K562 (cell line): ENCODE measurements at regions not wholly inside any gene's neighbourhood (a gene's known extent, or its start where the extent isn't known, plus 50 kb on each side); places are given as distances from the start of the nearest gene placed in this dataset.

Experiments used
- ETV6 ChIP-seq, 3 experiments: fragments of 150-350 bp in 1 of 3; sonication (generic) in 1 of 3; formaldehyde crosslinking in 1 of 3; IDR thresholded peaks; 2 replicates each; pipeline versions ENCODE4 v1.6.1 to v1.8.0; 2014 to 2022; ENCODE audit warnings: borderline replicate concordance in 2 of 3, low read depth in 2 of 3, antibody characterized with exemption in 1 of 3, low read length in 1 of 3, mild to moderate bottlenecking in 1 of 3, missing genetic modification reagents in 1 of 3
- FOXP1 ChIP-seq: sonication (generic); formaldehyde crosslinking; IDR thresholded peaks from 2 replicates; pipeline ENCODE4 v1.8.0; 2022; ENCODE audit warnings: mild to moderate bottlenecking, missing genetic modification reagents
- HEY1 ChIP-seq: fragments of 250-450 bp; sonication (Bioruptor Pico); IDR thresholded peaks from 2 replicates; pipeline ENCODE4 v1.5.0; 2020; ENCODE audit warnings: mild to moderate bottlenecking, moderate library complexity, borderline replicate concordance
- NCOR1 ChIP-seq: fragments of 450-650 bp; IDR thresholded peaks from 2 replicates; pipeline ENCODE4 v1.6.1; 2016; ENCODE audit warnings: mild to moderate bottlenecking, moderate library complexity
- STAT5B ChIP-seq: fragments of 250-450 bp; sonication (Bioruptor Pico); IDR thresholded peaks from 2 replicates; pipeline ENCODE4 v1.8.0; 2021; ENCODE audit warnings: mild to moderate bottlenecking, inconsistent platforms
- ZBTB40 ChIP-seq, 2 experiments: fragments of 450-650 bp in 1 of 2; sonication (generic) in 1 of 2; formaldehyde crosslinking in 1 of 2; IDR thresholded peaks; 2 replicates each; pipeline versions ENCODE4 v1.7.1 to v1.9.0; 2016 to 2022; ENCODE audit warnings: inconsistent platforms in 1 of 2, mild to moderate bottlenecking in 1 of 2, missing genetic modification reagents in 1 of 2
- ZNF766 ChIP-seq: fragments of 200-800 bp; sonication (Bioruptor generic); conservative IDR thresholded peaks from 2 replicates; pipeline ENCODE4 v1.6.1; 2016; ENCODE audit warnings: missing genetic modification characterization, missing compliant biosample characterization
- TF ChIP-seq, protein P1 (sequence below): fragments of 250-450 bp; sonication (Bioruptor Pico); IDR thresholded peaks from 2 replicates; pipeline ENCODE4 v1.5.1; 2021; ENCODE audit warnings: mild to moderate bottlenecking
- TF ChIP-seq, protein P2 (sequence below): sonication (generic); formaldehyde crosslinking; IDR thresholded peaks from 2 replicates; pipeline ENCODE4 v1.8.1; 2023; ENCODE audit warnings: mild to moderate bottlenecking, missing genetic modification reagents, moderate library complexity

GRCh38 chr2:120930236-120930635 lies 194.6 kb downstream of the GLI2 start (continued):
- TF ChIP-seq, protein P1, sequence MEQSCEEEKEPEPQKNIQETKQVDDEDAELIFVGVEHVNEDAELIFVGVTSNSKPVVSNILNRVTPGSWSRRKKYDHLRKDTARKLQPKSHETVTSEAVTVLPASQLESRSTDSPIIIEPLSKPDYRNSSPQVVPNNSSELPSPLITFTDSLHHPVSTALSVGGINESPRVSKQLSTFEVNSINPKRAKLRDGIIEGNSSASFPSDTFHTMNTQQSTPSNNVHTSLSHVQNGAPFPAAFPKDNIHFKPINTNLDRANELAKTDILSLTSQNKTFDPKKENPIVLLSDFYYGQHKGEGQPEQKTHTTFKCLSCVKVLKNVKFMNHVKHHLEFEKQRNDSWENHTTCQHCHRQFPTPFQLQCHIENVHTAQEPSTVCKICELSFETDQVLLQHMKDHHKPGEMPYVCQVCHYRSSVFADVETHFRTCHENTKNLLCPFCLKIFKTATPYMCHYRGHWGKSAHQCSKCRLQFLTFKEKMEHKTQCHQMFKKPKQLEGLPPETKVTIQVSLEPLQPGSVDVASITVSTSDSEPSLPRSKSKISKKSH (CRISPR knock-in tag), result no peak
- TF ChIP-seq ETV6 (IDR thresholded peaks at IDR 0.05; ENCODE audit: borderline replicate concordance in 1 of 2, low read depth in 2 of 2, low read length in 1 of 2) (no peak), ETV6 (CRISPR knock-in tag; IDR thresholded peaks at IDR 0.05; ENCODE audit: borderline replicate concordance) (no peak), HEY1 (CRISPR knock-in tag) (no peak), ZBTB40 (IDR thresholded peaks at IDR 0.05) (no peak), ZBTB40 (CRISPR knock-in tag; IDR thresholded peaks at IDR 0.05) (no peak), FOXP1 (CRISPR knock-in tag) (no peak), NCOR1 (no peak), STAT5B (no peak), ZNF766 (CRISPR knock-in tag) (no peak)
- TF ChIP-seq, protein P2, sequence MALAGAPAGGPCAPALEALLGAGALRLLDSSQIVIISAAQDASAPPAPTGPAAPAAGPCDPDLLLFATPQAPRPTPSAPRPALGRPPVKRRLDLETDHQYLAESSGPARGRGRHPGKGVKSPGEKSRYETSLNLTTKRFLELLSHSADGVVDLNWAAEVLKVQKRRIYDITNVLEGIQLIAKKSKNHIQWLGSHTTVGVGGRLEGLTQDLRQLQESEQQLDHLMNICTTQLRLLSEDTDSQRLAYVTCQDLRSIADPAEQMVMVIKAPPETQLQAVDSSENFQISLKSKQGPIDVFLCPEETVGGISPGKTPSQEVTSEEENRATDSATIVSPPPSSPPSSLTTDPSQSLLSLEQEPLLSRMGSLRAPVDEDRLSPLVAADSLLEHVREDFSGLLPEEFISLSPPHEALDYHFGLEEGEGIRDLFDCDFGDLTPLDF (CRISPR knock-in tag), result no peak
